AG09309 (cell line): ENCODE measurements at regions not wholly inside any gene's neighbourhood (a gene's known extent, or its start where the extent isn't known, plus 50 kb on each side); places are given as distances from the start of the nearest gene placed in this dataset.
"Not testable (repeated sequence)": the region's sequence is repeated elsewhere in the genome, so short reads cannot be mapped to it uniquely, and the experiment has no call there.

Experiments
- DNase-seq: peaks from one replicate; pipeline ENCODE4 v3.0.0-alpha.2; 2010; ENCODE audit warnings: low read depth
- H3K4me3 ChIP-seq: 2 replicates; pipeline ENCODE4 v1.5.1; 2011; ENCODE audit warnings: mild to moderate bottlenecking, low read depth, low read length, moderate library complexity; ENCODE audit not compliant: control insufficient read depth
- CTCF ChIP-seq: IDR thresholded peaks from 2 replicates; pipeline ENCODE4 v1.5.1; 2011; ENCODE audit warnings: mild to moderate bottlenecking, low read depth, low read length, inconsistent platforms; ENCODE audit not compliant: insufficient read depth, control insufficient read depth; ENCODE audit errors: missing control alignments

- no peak overlapping the region for H3K4me3 ChIP-seq
- no peak for TF ChIP-seq CTCF
- DNase-seq: no peak
These were observed 54.9 kb upstream of the ZNF678 start for GRCh38 chr1:227508431-227508830.

- not testable (repeated sequence) for H3K4me3 ChIP-seq, DNase-seq
These were observed 56.6 kb upstream of the ZNF678 start for GRCh38 chr1:227506490-227507393.

- not testable (repeated sequence) for H3K4me3 ChIP-seq, DNase-seq
These were observed 67.3 kb upstream of the ZNF678 start for GRCh38 chr1:227496045-227496444.

- not testable (repeated sequence) for DNase-seq, H3K4me3 ChIP-seq
These were observed 69.3 kb upstream of the ZNF678 start for GRCh38 chr1:227493863-227494551.

- DNase-seq: no peak
- no peak for TF ChIP-seq CTCF
- H3K4me3 ChIP-seq: no peak overlapping the region
These were observed 72.9 kb upstream of the ZNF678 start for GRCh38 chr1:227490478-227490877.

- no peak for TF ChIP-seq CTCF
- no peak overlapping the region for H3K4me3 ChIP-seq
- DNase-seq: no peak
These were observed 73.4 kb upstream of the ZNF678 start for GRCh38 chr1:227490001-227490400.

- TF ChIP-seq CTCF: no peak
- no peak overlapping the region for H3K4me3 ChIP-seq
- no peak for DNase-seq
These were observed 73.8 kb upstream of the ZNF678 start for GRCh38 chr1:227489572-227489971.

- no peak for TF ChIP-seq CTCF
- no peak for DNase-seq
- H3K4me3 ChIP-seq: no peak overlapping the region
These were observed 75.8 kb upstream of the ZNF678 start for GRCh38 chr1:227487606-227488005.
